Right atrium auricular region (tissue), 2 donors: ENCODE measurements at regions not wholly inside any gene's neighbourhood (a gene's known extent, or its start where the extent isn't known, plus 50 kb on each side); places are given as distances from the start of the nearest gene placed in this dataset.

ENCODE experiments used
- DNase-seq: peaks from one replicate; pipeline ENCODE4 v3.0.0-alpha.2; 2019; ENCODE audit warnings: low spot score
- H3K27ac ChIP-seq, 2 donors: fragments of 200-600 bp; sonication (generic); 1 replicate in 1 of 2; 2 replicates in 1 of 2; pipeline ENCODE4 v1.5.1; 2016 to 2019
- H3K27me3 ChIP-seq, 2 donors: fragments of 200-600 bp; sonication (generic); one replicate each; pipeline versions ENCODE4 v1.5.1 to v1.6.0; 2017 to 2019
- H3K36me3 ChIP-seq: fragments of 200-600 bp; sonication (generic); one replicate; pipeline ENCODE4 v1.5.1; 2016
- H3K4me1 ChIP-seq, 2 donors: fragments of 200-600 bp; sonication (generic); one replicate each; pipeline versions ENCODE4 v1.5.1 to v1.6.0; 2017 to 2019
- H3K4me3 ChIP-seq, 2 donors: fragments of 200-600 bp; sonication (generic); 1 replicate in 1 of 2; 2 replicates in 1 of 2; pipeline ENCODE4 v1.5.1; 2017 to 2019; ENCODE audit warnings: mild to moderate bottlenecking in 1 of 2, moderate library complexity in 1 of 2
- H3K9me3 ChIP-seq, 2 donors: fragments of 200-600 bp; sonication (generic); one replicate each; pipeline ENCODE4 v1.5.1; 2019
- CTCF ChIP-seq, 2 donors: fragments of 200-600 bp; sonication (generic); IDR thresholded peaks; one replicate each; pipeline ENCODE4 v1.5.1; 2019; ENCODE audit warnings: antibody characterized with exemption in 2 of 2

GRCh38 chr14:36009643-36010042 is 166.9 kb downstream of the PTCSC3 start:
- TF ChIP-seq CTCF (IDR thresholded peaks at IDR 0.05), result no peak
- DNase-seq, result no peak
- H3K4me1 ChIP-seq, result no peaks in the 10 kb centered on the region

GRCh38 chr14:36006623-36007022 is 169.9 kb downstream of the PTCSC3 start:
- Histone ChIP-seq H3K4me1 (no peaks in the 10 kb centered on the region), H3K4me3 (no peak overlapping the region), H3K27me3 (no peaks in the 10 kb centered on the region), H3K27ac (no peak overlapping the region), H3K9me3 (no peaks in the 10 kb centered on the region), H3K36me3 (no peaks in the 10 kb centered on the region)
- no peak for DNase-seq
- no peak for TF ChIP-seq CTCF (IDR thresholded peaks at IDR 0.05)

More at GRCh38 chr14:36009643-36010042, 166.9 kb downstream of the PTCSC3 start:
- Histone ChIP-seq H3K27ac (no peak overlapping the region), H3K27me3 (no peaks in the 10 kb centered on the region), H3K36me3 (no peaks in the 10 kb centered on the region), H3K9me3 (no peaks in the 10 kb centered on the region), H3K4me3 (no peak overlapping the region)

- no peaks in the 10 kb centered on the region for H3K4me1 ChIP-seq
- no peak for TF ChIP-seq CTCF (IDR thresholded peaks at IDR 0.05)
- H3K9me3 ChIP-seq, result no peaks in the 10 kb centered on the region
- H3K27me3 ChIP-seq, result no peaks in the 10 kb centered on the region
- no peaks in the 10 kb centered on the region for H3K36me3 ChIP-seq
- no peak overlapping the region for H3K27ac ChIP-seq
- DNase-seq, result no peak
- no peak overlapping the region for H3K4me3 ChIP-seq
Observed at GRCh38 chr14:36005670-36006069, 170.9 kb downstream of the PTCSC3 start.

- H3K36me3 ChIP-seq, result no peaks in the 10 kb centered on the region
- H3K27ac ChIP-seq, result no peak overlapping the region
Observed at GRCh38 chr14:36001936-36002335, 174.6 kb downstream of the PTCSC3 start.

GRCh38 chr14:35999294-35999693 is 173.2 kb downstream of the BRMS1L start:
- H3K27ac ChIP-seq, result no peak overlapping the region
- no peaks in the 10 kb centered on the region for H3K27me3 ChIP-seq
- no peak for TF ChIP-seq CTCF (IDR thresholded peaks at IDR 0.05)
- H3K36me3 ChIP-seq, result no peaks in the 10 kb centered on the region
- no peak for DNase-seq
- no peak overlapping the region for H3K4me3 ChIP-seq
- H3K4me1 ChIP-seq, result no peaks in the 10 kb centered on the region
- H3K9me3 ChIP-seq, result no peaks in the 10 kb centered on the region

More at GRCh38 chr14:36001936-36002335, 174.6 kb downstream of the PTCSC3 start:
- H3K4me3 ChIP-seq, result no peak overlapping the region
- H3K27me3 ChIP-seq, result no peaks in the 10 kb centered on the region
- no peaks in the 10 kb centered on the region for H3K9me3 ChIP-seq
- no peak for DNase-seq
- no peaks in the 10 kb centered on the region for H3K4me1 ChIP-seq
- no peak for TF ChIP-seq CTCF (IDR thresholded peaks at IDR 0.05)

GRCh38 chr14:35998303-35998702 is 172.2 kb downstream of the BRMS1L start:
- Histone ChIP-seq H3K36me3 (no peaks in the 10 kb centered on the region), H3K4me3 (no peak overlapping the region), H3K27me3 (no peaks in the 10 kb centered on the region), H3K27ac (no peak overlapping the region), H3K9me3 (no peaks in the 10 kb centered on the region), H3K4me1 (no peaks in the 10 kb centered on the region)
- no peak for DNase-seq
- no peak for TF ChIP-seq CTCF (IDR thresholded peaks at IDR 0.05)
